HG02763 (cell line): ENCODE measurements at regions not wholly inside any gene's neighbourhood (a gene's known extent, or its start where the extent isn't known, plus 50 kb on each side); places are given as distances from the start of the nearest gene placed in this dataset.
A peak's percentile ranks its signal among the peaks of the same experiment; 100 is the strongest.
"Not testable (repeated sequence)": the region's sequence is repeated elsewhere in the genome, so short reads cannot be mapped to it uniquely, and the experiment has no call there.

Experiments
- ATAC-seq: cut with Tn5 transposase; IDR thresholded peaks from one replicate; pipeline ENCODE4 v1.9.1; 2021; ENCODE audit warnings: mild to moderate bottlenecking, moderate library complexity; ENCODE audit not compliant: unreplicated experiment

- ATAC-seq = no peak
Observed at GRCh38 chr9:22170556-22170955, 161.5 kb upstream of the CDKN2B start.

- ATAC-seq = no peak
Observed at GRCh38 chr9:22170990-22171670, 162.0 kb upstream of the CDKN2B start.

- no peak for ATAC-seq
Observed at GRCh38 chr9:22171691-22172090, 162.6 kb upstream of the CDKN2B start.

GRCh38 chr9:22173908-22174307 is 164.8 kb upstream of the CDKN2B start:
- no peak for ATAC-seq

- no peak for ATAC-seq
Observed at GRCh38 chr9:22175972-22176545, 167.0 kb upstream of the CDKN2B start.

- not testable (repeated sequence) for ATAC-seq
Observed at GRCh38 chr9:22181021-22181420, 171.9 kb upstream of the CDKN2B start.

GRCh38 chr9:22189471-22189870 is 180.4 kb upstream of the CDKN2B start:
- no peak for ATAC-seq

GRCh38 chr9:22197000-22197399 is 187.9 kb upstream of the CDKN2B start:
- ATAC-seq = peak; percentile 65

GRCh38 chr9:22198681-22199080 is 189.6 kb upstream of the CDKN2B start:
- no peak for ATAC-seq

- ATAC-seq = no peak
Observed at GRCh38 chr9:22201256-22201655, 192.2 kb upstream of the CDKN2B start.

GRCh38 chr9:22203371-22204138 is 194.4 kb upstream of the CDKN2B start:
- ATAC-seq = no peak

- no peak for ATAC-seq
Observed at GRCh38 chr9:22204240-22204639, 195.1 kb upstream of the CDKN2B start.

- no peak for ATAC-seq
Observed at GRCh38 chr9:22206833-22207232, 197.7 kb upstream of the CDKN2B start.

GRCh38 chr9:22208846-22209585 is 199.9 kb upstream of the CDKN2B start:
- ATAC-seq = peak; percentile 38

- no peak for ATAC-seq
Observed at GRCh38 chr9:22210262-22210661, 201.2 kb upstream of the CDKN2B start.

GRCh38 chr9:22210936-22211335 is 201.8 kb upstream of the CDKN2B start:
- no peak for ATAC-seq

GRCh38 chr9:22211588-22212360 is 202.7 kb upstream of the CDKN2B start:
- no peak for ATAC-seq

GRCh38 chr9:22214021-22214420 is 204.9 kb upstream of the CDKN2B start:
- ATAC-seq = no peak

GRCh38 chr9:22214497-22215031 is 205.5 kb upstream of the CDKN2B start:
- ATAC-seq = no peak

GRCh38 chr9:22215521-22215920 is 206.4 kb upstream of the CDKN2B start:
- ATAC-seq = no peak
